Sigmoid colon (tissue), 6 donors: ENCODE measurements at regions not wholly inside any gene's neighbourhood (a gene's known extent, or its start where the extent isn't known, plus 50 kb on each side); places are given as distances from the start of the nearest gene placed in this dataset.

Experiments used
- DNase-seq: peaks from one replicate; pipeline ENCODE4 v3.0.0-alpha.2; 2019
- H3K27ac ChIP-seq, 4 donors: fragments of 200-600 bp; sonication (generic); one replicate each; pipeline ENCODE4 v1.5.1; 2016 to 2019; ENCODE audit warnings: mild to moderate bottlenecking in 1 of 4
- H3K27me3 ChIP-seq, 3 donors: fragments of 200-600 bp; sonication (generic); one replicate each; pipeline ENCODE4 v1.5.1; 2019; ENCODE audit warnings: mild to moderate bottlenecking in 1 of 3
- H3K36me3 ChIP-seq, 4 donors: fragments of 200-600 bp; sonication (generic); one replicate each; pipeline ENCODE4 v1.5.1; 2016 to 2019
- H3K4me1 ChIP-seq, 4 donors: fragments of 200-600 bp; sonication (generic); one replicate each; pipeline ENCODE4 v1.5.1; 2017 to 2019
- H3K4me3 ChIP-seq, 4 donors: fragments of 200-600 bp; sonication (generic); one replicate each; pipeline ENCODE4 v1.5.1; 2017 to 2019; ENCODE audit warnings: mild to moderate bottlenecking in 2 of 4, moderate library complexity in 1 of 4
- H3K9me3 ChIP-seq, 4 donors: fragments of 200-600 bp in 3 of 4; sonication (generic) in 3 of 4; one replicate each; pipeline versions ENCODE4 v1.5.1 to v1.6.1; 2013 to 2019
- EP300 ChIP-seq, 4 donors: sonication (generic); formaldehyde crosslinking; IDR thresholded peaks; one replicate each; pipeline ENCODE4 v1.6.1; 2017; ENCODE audit warnings: antibody characterized with exemption in 4 of 4
- POLR2A ChIP-seq, 2 donors: fragments of 450-650 bp; IDR thresholded peaks; one replicate each; pipeline ENCODE4 v1.6.1; 2016; ENCODE audit warnings: antibody characterized with exemption in 2 of 2, mild to moderate bottlenecking in 2 of 2, moderate library complexity in 2 of 2
- POLR2AphosphoS5 ChIP-seq, 4 donors: sonication (generic); formaldehyde crosslinking; IDR thresholded peaks; one replicate each; pipeline ENCODE4 v1.6.1; 2017; ENCODE audit warnings: antibody characterized with exemption in 4 of 4
- WGBS, 2 donors: extraction: QIAGEN DNeasy Blood & Tissue Kit; methylation state at CpG; one replicate each; pipeline ENCODE4 v1.1.7; 2013; 5-methylcytosine and 5-hydroxymethylcytosine counted together
- intact Hi-C: fragments of 100-400 bp; cut with DNase I; formaldehyde crosslinking; loops from one replicate; pipeline ENCODE4 v1.15.1; 2023
- TF ChIP-seq, protein P1 (sequence below), 4 experiments: fragments of 450-650 bp in 3 of 4; fragments of 200-600 bp in 1 of 4; IDR thresholded peaks; one replicate each; pipeline ENCODE4 v1.5.1; 2016 to 2019; ENCODE audit warnings: antibody characterized with exemption in 4 of 4, mild to moderate bottlenecking in 3 of 4, moderate library complexity in 2 of 4
- donor health status: healthy with polysubstance abuse.
- donor health status: healthy.

DNA sequence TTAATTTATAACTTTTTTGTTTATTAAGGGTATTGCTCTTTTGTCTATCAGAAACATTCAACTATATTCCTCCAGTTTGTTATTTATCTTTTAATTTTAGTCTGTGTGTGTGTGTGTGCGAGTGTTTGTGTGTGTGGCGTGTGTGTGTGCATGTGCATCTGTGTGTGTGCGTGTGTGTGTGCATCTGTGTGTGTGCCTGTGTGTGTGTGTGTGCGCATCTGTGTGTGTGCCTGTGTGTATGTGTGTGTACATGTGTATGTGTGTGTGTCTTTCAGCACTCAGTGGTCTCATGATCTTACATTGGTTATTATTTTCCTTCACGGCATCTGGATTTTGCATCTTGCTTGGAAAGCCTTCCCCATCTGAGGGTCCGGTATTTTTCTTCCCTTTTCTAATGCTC is 281.1 kb upstream of the RTL1 start:
- 88 to 92% methylated on average over 6 of the region's 6 CpGs for WGBS, 2 donors
- intact Hi-C loops: loop anchor here (10.0 kb wide), 1 partner anchor 440 kb away; no protein-coding TSS in a partner anchor
- H3K27me3 ChIP-seq: peaks cover 0 to 3% (median 0%) of the 10 kb centered on the region in 3 donors
- no peak overlapping the region for H3K27ac ChIP-seq
- no peak overlapping the region for H3K4me3 ChIP-seq
- no peak for DNase-seq
- H3K36me3 ChIP-seq: no peaks in the 10 kb centered on the region
- H3K9me3 ChIP-seq: peaks cover 0 to 5% (median 3%) of the 10 kb centered on the region in 4 donors
- H3K4me1 ChIP-seq: no peaks in the 10 kb centered on the region
- TF ChIP-seq, protein P1, sequence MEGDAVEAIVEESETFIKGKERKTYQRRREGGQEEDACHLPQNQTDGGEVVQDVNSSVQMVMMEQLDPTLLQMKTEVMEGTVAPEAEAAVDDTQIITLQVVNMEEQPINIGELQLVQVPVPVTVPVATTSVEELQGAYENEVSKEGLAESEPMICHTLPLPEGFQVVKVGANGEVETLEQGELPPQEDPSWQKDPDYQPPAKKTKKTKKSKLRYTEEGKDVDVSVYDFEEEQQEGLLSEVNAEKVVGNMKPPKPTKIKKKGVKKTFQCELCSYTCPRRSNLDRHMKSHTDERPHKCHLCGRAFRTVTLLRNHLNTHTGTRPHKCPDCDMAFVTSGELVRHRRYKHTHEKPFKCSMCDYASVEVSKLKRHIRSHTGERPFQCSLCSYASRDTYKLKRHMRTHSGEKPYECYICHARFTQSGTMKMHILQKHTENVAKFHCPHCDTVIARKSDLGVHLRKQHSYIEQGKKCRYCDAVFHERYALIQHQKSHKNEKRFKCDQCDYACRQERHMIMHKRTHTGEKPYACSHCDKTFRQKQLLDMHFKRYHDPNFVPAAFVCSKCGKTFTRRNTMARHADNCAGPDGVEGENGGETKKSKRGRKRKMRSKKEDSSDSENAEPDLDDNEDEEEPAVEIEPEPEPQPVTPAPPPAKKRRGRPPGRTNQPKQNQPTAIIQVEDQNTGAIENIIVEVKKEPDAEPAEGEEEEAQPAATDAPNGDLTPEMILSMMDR (IDR thresholded peaks at IDR 0.05): no peak
- TF ChIP-seq EP300 (IDR thresholded peaks at IDR 0.05) (no peak), POLR2A (IDR thresholded peaks at IDR 0.05) (no peak), POLR2AphosphoS5 (IDR thresholded peaks at IDR 0.05) (no peak)

DNA sequence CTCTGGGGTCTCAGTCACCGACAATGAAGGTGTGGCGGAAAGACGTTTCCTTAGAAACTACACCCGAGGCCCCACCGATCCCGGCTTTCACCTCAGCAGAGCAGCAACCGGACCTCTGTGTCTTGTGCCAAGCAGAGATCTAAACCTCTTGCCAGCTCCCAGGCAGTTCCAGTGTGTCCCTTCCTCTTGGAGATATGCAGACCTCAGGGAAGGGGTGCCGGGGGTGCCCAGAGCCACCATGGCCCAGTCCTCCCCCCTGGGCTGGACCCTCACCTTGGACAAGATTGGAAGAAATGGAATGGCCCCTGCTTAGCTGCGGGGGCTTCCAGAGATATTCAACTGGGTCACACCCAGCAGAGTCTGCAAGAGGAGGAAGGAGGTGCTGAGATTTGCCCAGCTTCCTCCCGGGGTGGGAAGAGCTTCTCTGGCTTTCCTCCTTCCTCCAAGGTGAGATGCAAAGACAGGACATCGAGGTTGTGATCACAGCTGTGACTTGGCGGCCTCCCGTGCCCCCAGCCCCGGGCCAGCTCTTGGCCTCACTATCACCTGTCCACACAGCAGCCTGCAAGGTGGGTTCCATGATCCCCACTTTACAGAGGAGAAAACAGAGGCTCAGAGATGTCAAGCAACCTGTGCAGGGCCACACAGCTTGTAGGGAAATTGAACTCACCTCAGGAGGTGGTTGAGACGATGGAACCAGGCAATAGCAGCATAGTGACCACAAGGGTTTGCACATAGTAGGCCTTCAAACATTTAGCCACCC is 281.7 kb upstream of the RTL1 start:
- no peak for DNase-seq
- H3K27me3 ChIP-seq: peaks cover 0 to 3% (median 0%) of the 10 kb centered on the region in 3 donors
- intact Hi-C loops: loop anchor here (5.0 to 10.0 kb wide), 2 partner anchors 47 to 440 kb away; no protein-coding TSS in a partner anchor
- no peak overlapping the region for H3K4me3 ChIP-seq
- TF ChIP-seq POLR2A (IDR thresholded peaks at IDR 0.05) (no peak), EP300 (IDR thresholded peaks at IDR 0.05) (no peak), POLR2AphosphoS5 (IDR thresholded peaks at IDR 0.05) (no peak)
- TF ChIP-seq, protein P1 (IDR thresholded peaks at IDR 0.05): no peak
- peaks cover 0 to 5% (median 2%) of the 10 kb centered on the region in 4 donors for H3K9me3 ChIP-seq
- H3K4me1 ChIP-seq: no peaks in the 10 kb centered on the region
- WGBS, 2 donors: 72 to 89% methylated on average over 15 of the region's 15 CpGs
- no peak overlapping the region for H3K27ac ChIP-seq
- no peaks in the 10 kb centered on the region for H3K36me3 ChIP-seq

DNA sequence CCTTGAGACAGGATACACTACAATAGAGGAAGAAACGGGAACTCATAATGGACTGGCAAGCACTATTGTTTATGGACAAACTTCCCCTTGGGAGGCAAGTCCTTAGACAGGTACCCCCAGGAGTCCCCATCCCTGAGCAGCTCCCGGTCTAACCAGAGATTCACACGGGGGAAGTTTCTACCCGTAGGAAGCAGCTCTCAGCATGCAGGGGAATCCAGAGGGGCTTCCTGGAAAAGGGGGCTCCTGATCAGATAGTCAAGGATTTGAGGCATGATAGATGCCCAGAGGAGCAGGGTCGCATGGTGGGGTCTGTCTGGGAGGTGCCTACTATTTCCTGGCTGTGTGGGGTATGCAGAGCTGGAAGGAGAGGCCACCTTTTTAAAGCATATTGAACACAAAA is 282.4 kb upstream of the RTL1 start:
- no peak overlapping the region for H3K4me3 ChIP-seq
- 60 to 65% methylated on average over 5 of the region's 5 CpGs for WGBS, 2 donors
- intact Hi-C loops: loop anchor here (5.0 to 10.0 kb wide), 2 partner anchors 46 to 439 kb away; no protein-coding TSS in a partner anchor
- peaks cover 0 to 2% (median 0%) of the 10 kb centered on the region in 4 donors for H3K9me3 ChIP-seq
- DNase-seq: no peak
- H3K27ac ChIP-seq: no peak overlapping the region
- no peaks in the 10 kb centered on the region for H3K36me3 ChIP-seq
- H3K4me1 ChIP-seq: no peaks in the 10 kb centered on the region
- TF ChIP-seq EP300 (IDR thresholded peaks at IDR 0.05): no peak
- no peak for TF ChIP-seq POLR2A (IDR thresholded peaks at IDR 0.05)
- TF ChIP-seq, protein P1 (IDR thresholded peaks at IDR 0.05): no peak
- TF ChIP-seq POLR2AphosphoS5 (IDR thresholded peaks at IDR 0.05): no peak
- H3K27me3 ChIP-seq: peaks cover 0 to 3% (median 0%) of the 10 kb centered on the region in 3 donors

DNA sequence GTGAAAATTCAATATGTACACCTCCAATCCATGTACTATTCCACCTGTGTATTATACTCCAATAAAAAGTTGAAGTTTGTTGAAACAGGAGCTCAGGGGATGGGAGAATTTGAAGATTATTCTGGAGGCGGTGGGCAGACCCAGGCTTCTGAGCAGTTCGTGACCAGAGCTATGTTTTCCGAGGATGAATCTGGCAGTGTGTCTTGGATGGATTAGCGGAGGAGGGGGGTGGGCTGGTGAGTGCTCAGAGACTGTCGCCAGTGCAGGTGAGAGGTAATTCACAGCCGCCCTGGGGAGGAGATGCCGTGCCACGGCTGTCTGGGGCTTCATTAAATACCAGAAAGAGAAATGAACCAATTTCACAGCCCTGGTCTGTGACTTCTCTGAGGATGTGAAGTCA is 283.0 kb upstream of the RTL1 start:
- Histone ChIP-seq H3K36me3 (no peaks in the 10 kb centered on the region), H3K27ac (no peak overlapping the region), H3K9me3 (peaks cover 0 to 2% (median 0%) of the 10 kb centered on the region in 4 donors), H3K4me3 (no peak overlapping the region), H3K4me1 (no peaks in the 10 kb centered on the region), H3K27me3 (peaks cover 0 to 3% (median 0%) of the 10 kb centered on the region in 3 donors)
- intact Hi-C loops: loop anchor here (5.0 to 10.0 kb wide), 2 partner anchors 46 to 438 kb away; no protein-coding TSS in a partner anchor
- TF ChIP-seq EP300 (IDR thresholded peaks at IDR 0.05) (no peak), POLR2A (IDR thresholded peaks at IDR 0.05) (no peak), POLR2AphosphoS5 (IDR thresholded peaks at IDR 0.05) (no peak)
- TF ChIP-seq, protein P1 (IDR thresholded peaks at IDR 0.05): no peak
- 89 to 94% methylated on average over 8 of the region's 8 CpGs for WGBS, 2 donors
- no peak for DNase-seq
